ENCODE measurements at regions not wholly inside any gene's neighbourhood (a gene's known extent, or its start where the extent isn't known, plus 50 kb on each side); places are given as distances from the start of the nearest gene placed in this dataset.

- Histone ChIP-seq H3K9ac (ENCODE audit: control insufficient read depth, insufficient read depth, low read length) (no peak overlapping the region), H3K79me2 (ENCODE audit: control insufficient read depth, insufficient read depth, low read length) (no peaks in the 10 kb centered on the region), H3K9me3 (replicated peaks; ENCODE audit: control insufficient read depth, insufficient read depth, low read length) (no peaks in the 10 kb centered on the region), H4K20me1 (ENCODE audit: control insufficient read depth, insufficient read depth) (no peaks in the 10 kb centered on the region), H3K27ac (ENCODE audit: control insufficient read depth, insufficient read depth) (no peak overlapping the region), H2AFZ (ENCODE audit: control insufficient read depth, low read depth, low read length) (no peak overlapping the region), H3K27me3 (replicated peaks in 1 of 2; ENCODE audit: control insufficient read depth in 2 of 2, insufficient read depth in 2 of 2, low read length in 1 of 2) (no peaks in the 10 kb centered on the region), H3K4me3 (no peak overlapping the region), H3K4me1 (ENCODE audit: control insufficient read depth, insufficient read depth, low read length) (no peaks in the 10 kb centered on the region), H3K4me2 (ENCODE audit: control insufficient read depth, insufficient read depth) (no peak overlapping the region), H3K36me3 (ENCODE audit: control insufficient read depth in 2 of 2, insufficient read depth in 2 of 2, low read length in 1 of 2) (no peaks in the 10 kb centered on the region)
- no TSS peak for BruUV-seq (replicated peaks)
- ChIA-PET SMC1A (ENCODE audit: uncharacterized antibody, unreplicated experiment) (no interaction called here), CTCF (no interaction called here), POLR2A (no interaction called here), RAD21 (ENCODE audit: unreplicated experiment) (no interaction called here)
- ATAC-seq (no peak), FAIRE-seq (no peak), DNase-seq (ENCODE audit: low read depth, low spot score) (no peak)
- in situ Hi-C loops (cut with MboI) (no loop called here), intact Hi-C loops (cut with micrococcal nuclease; ENCODE audit: unreplicated experiment) (loop anchor here (10.0 kb wide), 1 partner anchor 351 kb away; no protein-coding TSS in a partner anchor)
- WGBS (ENCODE audit: insufficient coverage, insufficient replicate concordance, low lambda C conversion rate, missing lambda C conversion rate) = 60% methylated on average over 4 of the region's 4 CpGs
- TF ChIP-seq MTA3 (IDR thresholded peaks at IDR 0.05; ENCODE audit: borderline replicate concordance, low read length) (no peak), PKNOX1 (IDR thresholded peaks at IDR 0.05) (no peak), E2F8 (IDR thresholded peaks at IDR 0.05; ENCODE audit: low read depth, partially characterized antibody) (no peak), CBX3 (IDR thresholded peaks at IDR 0.05; ENCODE audit: borderline replicate concordance, low read depth) (no peak), SMAD1 (IDR thresholded peaks at IDR 0.05; ENCODE audit: low read depth, partially characterized antibody) (no peak), PML (IDR thresholded peaks at IDR 0.05; ENCODE audit: low read length) (no peak), SRF (IDR thresholded peaks at IDR 0.05; ENCODE audit: low read depth in 2 of 2, low read length in 2 of 2) (no peak), PBX3 (IDR thresholded peaks at IDR 0.05; ENCODE audit: insufficient replicate concordance, low read depth, low read length) (no peak), CUX1 (IDR thresholded peaks at IDR 0.05; ENCODE audit: insufficient replicate concordance, low read depth, low read length) (no peak), ZBTB4 (CRISPR knock-in tag; IDR thresholded peaks at IDR 0.05) (no peak)
Observed at GRCh38 chr3:494190-494589, 297.6 kb downstream of the CHL1 start.

Data from GM12878 (cell line).